GM10266 (cell line): ENCODE measurements at regions not wholly inside any gene's neighbourhood (a gene's known extent, or its start where the extent isn't known, plus 50 kb on each side); places are given as distances from the start of the nearest gene placed in this dataset.

Experiments used
- DNase-seq: peaks from one replicate; pipeline ENCODE4 v3.0.0; 2012; ENCODE audit errors: extremely low spot score
- CTCF ChIP-seq: IDR thresholded peaks from 2 replicates; pipeline ENCODE4 v1.5.1; 2012; ENCODE audit warnings: mild to moderate bottlenecking, low read depth; ENCODE audit not compliant: control insufficient read depth, insufficient read depth; ENCODE audit errors: missing control alignments

GRCh38 chr6:56714982-56715456 lies 72.3 kb upstream of the DST start:
- DNase-seq: no peak

GRCh38 chr6:56714273-56714672 lies 71.6 kb upstream of the DST start:
- no peak for DNase-seq
- TF ChIP-seq CTCF: no peak

More at GRCh38 chr6:56714982-56715456, 72.3 kb upstream of the DST start:
- TF ChIP-seq CTCF: no peak

- no peak for DNase-seq
These were observed 70.6 kb upstream of the DST start for GRCh38 chr6:56713254-56713672.

GRCh38 chr6:56710967-56711366 lies 68.3 kb upstream of the DST start:
- no peak for DNase-seq
- TF ChIP-seq CTCF: no peak

More at GRCh38 chr6:56713254-56713672, 70.6 kb upstream of the DST start:
- TF ChIP-seq CTCF: no peak

- no peak for TF ChIP-seq CTCF
- no peak for DNase-seq
These were observed 67.0 kb upstream of the DST start for GRCh38 chr6:56709650-56710049.

GRCh38 chr6:56708810-56709597 lies 66.3 kb upstream of the DST start:
- TF ChIP-seq CTCF: peak; percentile 39
- DNase-seq: peak; percentile 40
